Bronchial epithelial cell (primary cell): ENCODE measurements at regions not wholly inside any gene's neighbourhood (a gene's known extent, or its start where the extent isn't known, plus 50 kb on each side); places are given as distances from the start of the nearest gene placed in this dataset.

Source experiments
- DNase-seq: peaks from one replicate; pipeline ENCODE4 v3.0.0-alpha.2; 2010; ENCODE audit warnings: low read depth
- FAIRE-seq: peaks from 2 replicates; lab custom pipeline; 2011; peaks lifted over from hg19 to GRCh38; lab: Jason Lieb, UNC
- H3K27me3 ChIP-seq: 2 replicates; pipeline ENCODE4 v1.5.1; 2011; ENCODE audit warnings: low read length; ENCODE audit not compliant: control insufficient read depth, insufficient read depth
- H3K36me3 ChIP-seq: 2 replicates; pipeline ENCODE4 v1.5.1; 2011; ENCODE audit warnings: low read length; ENCODE audit not compliant: control insufficient read depth, insufficient read depth
- H3K4me3 ChIP-seq: 2 replicates; pipeline ENCODE4 v1.5.1; 2011; ENCODE audit warnings: mild to moderate bottlenecking, low read depth, low read length, control low read depth
- TF ChIP-seq, protein P1 (sequence below): IDR thresholded peaks from 2 replicates; pipeline ENCODE4 v1.5.1; 2011; ENCODE audit warnings: mild to moderate bottlenecking, moderate library complexity, low read length, control low read depth, inconsistent platforms; ENCODE audit not compliant: insufficient read depth, severe bottlenecking

- FAIRE-seq, result no peak
These were observed 371.7 kb downstream of the PTPRC start for GRCh38 chr1:199010492-199010891.

DNA sequence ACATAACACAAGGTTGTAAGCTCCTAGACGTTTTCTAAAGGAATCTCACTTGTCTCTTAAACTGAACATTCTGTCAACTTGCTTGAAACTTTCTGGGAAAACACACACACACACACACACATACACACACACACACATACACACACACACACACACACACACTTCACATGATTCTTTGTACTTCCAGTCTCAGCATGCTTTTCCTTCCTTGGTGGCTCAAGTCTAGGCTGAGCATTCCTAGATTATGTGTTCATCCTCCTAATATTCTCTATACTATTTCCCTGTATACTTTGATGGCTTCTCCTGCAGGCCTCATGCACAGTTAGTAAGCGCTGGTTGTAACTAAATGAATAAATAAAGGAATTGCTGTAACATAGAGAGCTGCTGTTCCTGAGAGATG is 372.1 kb downstream of the PTPRC start:
- FAIRE-seq, result peak; percentile 83

More at GRCh38 chr1:199010492-199010891, 371.7 kb downstream of the PTPRC start:
- no peak for DNase-seq
- TF ChIP-seq, protein P1, sequence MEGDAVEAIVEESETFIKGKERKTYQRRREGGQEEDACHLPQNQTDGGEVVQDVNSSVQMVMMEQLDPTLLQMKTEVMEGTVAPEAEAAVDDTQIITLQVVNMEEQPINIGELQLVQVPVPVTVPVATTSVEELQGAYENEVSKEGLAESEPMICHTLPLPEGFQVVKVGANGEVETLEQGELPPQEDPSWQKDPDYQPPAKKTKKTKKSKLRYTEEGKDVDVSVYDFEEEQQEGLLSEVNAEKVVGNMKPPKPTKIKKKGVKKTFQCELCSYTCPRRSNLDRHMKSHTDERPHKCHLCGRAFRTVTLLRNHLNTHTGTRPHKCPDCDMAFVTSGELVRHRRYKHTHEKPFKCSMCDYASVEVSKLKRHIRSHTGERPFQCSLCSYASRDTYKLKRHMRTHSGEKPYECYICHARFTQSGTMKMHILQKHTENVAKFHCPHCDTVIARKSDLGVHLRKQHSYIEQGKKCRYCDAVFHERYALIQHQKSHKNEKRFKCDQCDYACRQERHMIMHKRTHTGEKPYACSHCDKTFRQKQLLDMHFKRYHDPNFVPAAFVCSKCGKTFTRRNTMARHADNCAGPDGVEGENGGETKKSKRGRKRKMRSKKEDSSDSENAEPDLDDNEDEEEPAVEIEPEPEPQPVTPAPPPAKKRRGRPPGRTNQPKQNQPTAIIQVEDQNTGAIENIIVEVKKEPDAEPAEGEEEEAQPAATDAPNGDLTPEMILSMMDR, result no peak
- Histone ChIP-seq H3K27me3 (no peaks in the 10 kb centered on the region), H3K36me3 (no peaks in the 10 kb centered on the region), H3K4me3 (no peak overlapping the region)

GRCh38 chr1:199015799-199016198 is 377.0 kb downstream of the PTPRC start:
- FAIRE-seq, result no peak
- no peak for DNase-seq
- Histone ChIP-seq H3K4me3 (no peak overlapping the region), H3K36me3 (no peaks in the 10 kb centered on the region), H3K27me3 (no peaks in the 10 kb centered on the region)
- TF ChIP-seq, protein P1, result no peak

More for the DNA sequence above, 372.1 kb downstream of the PTPRC start:
- TF ChIP-seq, protein P1, result no peak
- no peaks in the 10 kb centered on the region for H3K36me3 ChIP-seq
- peak; percentile 78 for DNase-seq
- H3K27me3 ChIP-seq, result no peaks in the 10 kb centered on the region
- H3K4me3 ChIP-seq, result no peak overlapping the region

GRCh38 chr1:199018471-199019135 is 379.8 kb downstream of the PTPRC start:
- TF ChIP-seq, protein P1, result no peak
- no peaks in the 10 kb centered on the region for H3K36me3 ChIP-seq
- H3K4me3 ChIP-seq, result no peak overlapping the region
- H3K27me3 ChIP-seq, result no peaks in the 10 kb centered on the region
- DNase-seq (no peak), FAIRE-seq (no peak)

GRCh38 chr1:199020051-199020450 is 381.2 kb downstream of the PTPRC start:
- TF ChIP-seq, protein P1, result no peak
- Histone ChIP-seq H3K36me3 (no peaks in the 10 kb centered on the region), H3K27me3 (no peaks in the 10 kb centered on the region), H3K4me3 (no peak overlapping the region)
- no peak for FAIRE-seq
- DNase-seq, result no peak

DNA sequence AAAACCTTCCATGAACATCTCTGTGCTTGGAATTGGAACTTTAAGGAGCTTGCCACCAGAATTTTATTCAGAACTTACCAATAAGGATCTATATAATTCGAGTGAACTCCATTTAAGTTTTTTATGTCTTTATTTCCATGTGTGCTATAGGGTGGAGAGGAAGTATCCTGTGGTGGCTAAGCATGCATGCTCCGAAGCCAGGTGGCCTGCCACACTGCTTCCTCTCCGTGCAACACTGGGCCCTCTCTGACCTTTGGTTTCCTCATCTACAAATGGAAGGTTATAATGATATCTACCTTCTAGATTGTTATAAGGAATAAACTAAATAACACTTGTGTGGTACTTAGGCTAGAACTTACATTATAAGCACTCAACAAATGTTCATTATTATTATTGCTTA is 382.1 kb downstream of the PTPRC start:
- no peak for FAIRE-seq
- TF ChIP-seq, protein P1, result no peak
- H3K27me3 ChIP-seq, result no peaks in the 10 kb centered on the region

More for the DNA sequence above, 382.1 kb downstream of the PTPRC start:
- no peaks in the 10 kb centered on the region for H3K36me3 ChIP-seq
- no peak for DNase-seq
- no peak overlapping the region for H3K4me3 ChIP-seq
